ENCODE measurements at regions not wholly inside any gene's neighbourhood (a gene's known extent, or its start where the extent isn't known, plus 50 kb on each side); places are given as distances from the start of the nearest gene placed in this dataset.

- no peaks in the 10 kb centered on the region for H3K9me3 ChIP-seq (ENCODE audit: control insufficient read depth, insufficient read depth, low read depth, low read length)
- no peak overlapping the region for H3K4me3 ChIP-seq (ENCODE audit: low read depth, low read length)
- no peak overlapping the region for H3K27ac ChIP-seq (ENCODE audit: extremely low read depth, low read depth, low read length)
- TF ChIP-seq ZSCAN30 (tag by site-specific recombination; IDR thresholded peaks at IDR 0.05) (peak; percentile 85), ZNF266 (tag by site-specific recombination; IDR thresholded peaks at IDR 0.05; ENCODE audit: low read depth) (no peak)
- H3K4me1 ChIP-seq (ENCODE audit: control insufficient read depth, insufficient read depth, low read length), result no peaks in the 10 kb centered on the region
- POLR2A ChIA-PET, result interaction anchor here (0.7 kb wide), 1 partner anchor 154 kb away, joined by 3 read pairs; no protein-coding TSS in a partner anchor
- H3K36me3 ChIP-seq (ENCODE audit: control insufficient read depth in 2 of 2, insufficient read depth in 1 of 2, low read length in 2 of 2), result no peaks in the 10 kb centered on the region
- CTCF ChIA-PET, result interaction anchor here (0.7 to 4.3 kb wide), 37 partner anchors 9 to 1040 kb away, joined by 3 to 50 read pairs (median 4); no protein-coding TSS in a partner anchor
Measured at GRCh38 chr2:120681181-120681580, 54.5 kb upstream of the GLI2 start.

- CTCF ChIA-PET, result interaction anchor here (0.6 to 4.3 kb wide), 11 partner anchors 10 to 477 kb away, joined by 3 to 50 read pairs (median 8); no protein-coding TSS in a partner anchor
- Histone ChIP-seq H3K9me3 (ENCODE audit: control insufficient read depth, insufficient read depth, low read depth, low read length) (no peaks in the 10 kb centered on the region), H3K4me1 (ENCODE audit: control insufficient read depth, insufficient read depth, low read length) (no peaks in the 10 kb centered on the region), H3K27ac (ENCODE audit: extremely low read depth, low read depth, low read length) (no peak overlapping the region), H3K4me3 (ENCODE audit: low read depth, low read length) (no peak overlapping the region), H3K36me3 (ENCODE audit: control insufficient read depth in 2 of 2, insufficient read depth in 1 of 2, low read length in 2 of 2) (no peaks in the 10 kb centered on the region)
- POLR2A ChIA-PET, result interaction anchor here (0.6 to 0.7 kb wide), 2 partner anchors 155 to 385 kb away, joined by 3 read pairs; no protein-coding TSS in a partner anchor
- TF ChIP-seq ZNF561 (tag by site-specific recombination; IDR thresholded peaks at IDR 0.05; ENCODE audit: borderline replicate concordance) (no peak), YY2 (tag by site-specific recombination; IDR thresholded peaks at IDR 0.05) (no peak), PRDM2 (tag by site-specific recombination; IDR thresholded peaks at IDR 0.05; ENCODE audit: borderline replicate concordance) (no peak), WT1 (tag by site-specific recombination; IDR thresholded peaks at IDR 0.05) (no peak), ZSCAN5A (tag by site-specific recombination; IDR thresholded peaks at IDR 0.05) (no peak), ZNF114 (tag by site-specific recombination; IDR thresholded peaks at IDR 0.05) (no peak), ZNF175 (tag by site-specific recombination; IDR thresholded peaks at IDR 0.05) (no peak), ZNF518A (tag by site-specific recombination; conservative IDR thresholded peaks at IDR 0.05; ENCODE audit: low read depth) (no peak), RBAK (tag by site-specific recombination; IDR thresholded peaks at IDR 0.05) (no peak), ZFHX2 (tag by site-specific recombination; conservative IDR thresholded peaks at IDR 0.05) (no peak), EGR2 (tag by site-specific recombination; IDR thresholded peaks at IDR 0.05; ENCODE audit: low read depth) (no peak), ZNF133 (tag by site-specific recombination; IDR thresholded peaks at IDR 0.05) (no peak), ZNF202 (tag by site-specific recombination; IDR thresholded peaks at IDR 0.05; ENCODE audit: borderline replicate concordance) (no peak), ZNF433 (tag by site-specific recombination; IDR thresholded peaks at IDR 0.05; ENCODE audit: low read depth) (no peak), GLIS2 (tag by site-specific recombination; IDR thresholded peaks at IDR 0.05) (no peak), ZNF155 (tag by site-specific recombination; IDR thresholded peaks at IDR 0.05) (no peak), ZNF596 (tag by site-specific recombination; IDR thresholded peaks at IDR 0.05) (no peak)
Measured at GRCh38 chr2:120681696-120682288, 53.9 kb upstream of the GLI2 start.
